AG04449 (cell line): ENCODE measurements at regions not wholly inside any gene's neighbourhood (a gene's known extent, or its start where the extent isn't known, plus 50 kb on each side); places are given as distances from the start of the nearest gene placed in this dataset.

ENCODE experiments used
- CTCF ChIA-PET: fragments of 350-600 bp; formaldehyde crosslinking; extraction: SDS; loops from one replicate; lab custom pipeline; 2021; ENCODE audit warnings: antibody characterized with exemption; lab: Yijun Ruan, JAX
- POLR2A ChIA-PET: fragments of 400-600, 350-600 bp; formaldehyde crosslinking; extraction: SDS; loops from one replicate; lab custom pipeline; 2020; ENCODE audit warnings: antibody characterized with exemption, inconsistent platforms; lab: Yijun Ruan, JAX
- DNase-seq: peaks from one replicate; pipeline ENCODE4 v3.0.0-alpha.2; 2010; ENCODE audit warnings: low read depth, low spot score
- H3K4me3 ChIP-seq: 2 replicates; pipeline ENCODE4 v1.5.1; 2011; ENCODE audit warnings: low read depth, mild to moderate bottlenecking, control low read depth, low read length
- TF ChIP-seq, protein P1 (sequence below): IDR thresholded peaks from one replicate; pipeline ENCODE4 v1.5.1; 2011; ENCODE audit warnings: mild to moderate bottlenecking, moderate library complexity, low read length, control low read depth, inconsistent platforms; ENCODE audit not compliant: insufficient read depth; ENCODE audit errors: missing control alignments

DNA sequence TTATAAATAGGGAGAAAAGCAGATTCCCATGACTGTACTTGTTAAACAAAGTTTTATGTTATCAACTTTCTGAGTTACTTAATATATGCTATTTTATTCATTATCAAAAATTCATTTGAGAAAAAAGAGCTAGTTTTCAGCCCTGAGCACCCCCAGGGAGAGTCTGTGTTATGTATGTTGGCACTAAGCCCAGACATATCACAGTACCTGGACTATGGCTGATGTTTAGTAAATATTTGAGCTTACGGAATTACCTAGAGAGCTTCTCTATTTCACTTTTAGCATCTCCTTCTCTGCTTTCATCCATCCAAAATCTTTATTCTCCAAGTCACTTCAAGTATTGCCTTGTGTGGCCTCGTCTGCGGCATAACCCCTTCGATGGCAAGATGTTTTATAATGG is 225.9 kb upstream of the PCSK5 start:
- ChIA-PET POLR2A (no interaction called here), CTCF (no interaction called here)

DNA sequence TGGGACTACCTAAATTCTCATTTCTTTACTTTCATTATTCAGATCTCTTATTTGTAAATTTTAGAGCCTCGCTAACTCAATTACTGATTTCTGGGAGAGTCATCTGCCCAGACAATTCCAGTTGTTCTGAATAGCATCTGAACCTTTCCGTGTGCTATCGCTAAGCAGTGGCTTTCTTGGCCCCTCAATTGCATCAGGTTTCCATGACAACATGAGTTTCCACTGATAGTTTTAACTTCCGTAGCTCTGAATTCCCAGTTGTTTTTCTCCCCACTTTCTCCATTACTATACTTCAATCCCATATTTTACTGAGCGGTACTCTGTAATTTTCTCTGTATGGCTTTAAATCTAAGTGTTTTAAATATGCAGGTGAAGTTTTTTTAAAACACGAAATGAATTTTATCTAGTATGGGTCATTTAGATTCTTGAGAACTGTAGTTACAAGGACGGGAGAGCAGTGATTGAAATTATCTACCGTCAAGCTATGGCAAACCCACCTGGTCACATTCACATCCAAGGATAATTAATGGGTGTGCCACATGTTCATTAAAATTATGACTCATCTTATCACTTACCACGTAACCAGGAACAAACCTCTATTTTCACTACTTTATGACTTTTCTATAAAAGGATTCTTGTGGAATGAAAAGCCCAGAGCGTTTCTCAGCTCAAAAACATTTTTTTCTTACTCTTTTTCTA is 223.5 kb upstream of the PCSK5 start:
- ChIA-PET CTCF (no interaction called here), POLR2A (no interaction called here)
- TF ChIP-seq, protein P1, sequence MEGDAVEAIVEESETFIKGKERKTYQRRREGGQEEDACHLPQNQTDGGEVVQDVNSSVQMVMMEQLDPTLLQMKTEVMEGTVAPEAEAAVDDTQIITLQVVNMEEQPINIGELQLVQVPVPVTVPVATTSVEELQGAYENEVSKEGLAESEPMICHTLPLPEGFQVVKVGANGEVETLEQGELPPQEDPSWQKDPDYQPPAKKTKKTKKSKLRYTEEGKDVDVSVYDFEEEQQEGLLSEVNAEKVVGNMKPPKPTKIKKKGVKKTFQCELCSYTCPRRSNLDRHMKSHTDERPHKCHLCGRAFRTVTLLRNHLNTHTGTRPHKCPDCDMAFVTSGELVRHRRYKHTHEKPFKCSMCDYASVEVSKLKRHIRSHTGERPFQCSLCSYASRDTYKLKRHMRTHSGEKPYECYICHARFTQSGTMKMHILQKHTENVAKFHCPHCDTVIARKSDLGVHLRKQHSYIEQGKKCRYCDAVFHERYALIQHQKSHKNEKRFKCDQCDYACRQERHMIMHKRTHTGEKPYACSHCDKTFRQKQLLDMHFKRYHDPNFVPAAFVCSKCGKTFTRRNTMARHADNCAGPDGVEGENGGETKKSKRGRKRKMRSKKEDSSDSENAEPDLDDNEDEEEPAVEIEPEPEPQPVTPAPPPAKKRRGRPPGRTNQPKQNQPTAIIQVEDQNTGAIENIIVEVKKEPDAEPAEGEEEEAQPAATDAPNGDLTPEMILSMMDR, result no peak

More for the DNA sequence above, 225.9 kb upstream of the PCSK5 start:
- no peak overlapping the region for H3K4me3 ChIP-seq
- TF ChIP-seq, protein P1, result no peak
- no peak for DNase-seq

DNA sequence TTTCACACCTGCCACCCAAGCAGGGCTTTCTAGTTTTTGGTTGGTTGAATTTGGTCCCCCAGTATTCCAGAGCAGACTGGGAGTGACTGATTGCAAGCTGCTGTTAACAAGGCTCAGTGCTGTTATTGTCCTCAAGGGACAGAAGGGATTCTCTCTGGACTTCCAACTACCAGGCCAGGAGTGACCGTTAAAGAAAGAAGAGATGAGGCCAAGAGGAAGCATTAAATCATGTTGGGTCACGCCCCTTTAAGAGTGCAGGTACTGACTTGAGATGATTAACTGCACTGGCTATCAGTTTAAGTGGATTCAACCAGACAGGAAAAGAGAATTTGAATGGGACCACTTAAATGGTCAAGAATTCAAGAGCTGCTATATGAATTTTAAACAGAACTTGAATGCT is 220.8 kb upstream of the PCSK5 start:
- no peak for DNase-seq
- CTCF ChIA-PET, result no interaction called here
- H3K4me3 ChIP-seq, result no peak overlapping the region
- POLR2A ChIA-PET, result no interaction called here
- TF ChIP-seq, protein P1, result no peak

More for the DNA sequence above, 223.5 kb upstream of the PCSK5 start:
- DNase-seq, result no peak
- H3K4me3 ChIP-seq, result no peak overlapping the region

DNA sequence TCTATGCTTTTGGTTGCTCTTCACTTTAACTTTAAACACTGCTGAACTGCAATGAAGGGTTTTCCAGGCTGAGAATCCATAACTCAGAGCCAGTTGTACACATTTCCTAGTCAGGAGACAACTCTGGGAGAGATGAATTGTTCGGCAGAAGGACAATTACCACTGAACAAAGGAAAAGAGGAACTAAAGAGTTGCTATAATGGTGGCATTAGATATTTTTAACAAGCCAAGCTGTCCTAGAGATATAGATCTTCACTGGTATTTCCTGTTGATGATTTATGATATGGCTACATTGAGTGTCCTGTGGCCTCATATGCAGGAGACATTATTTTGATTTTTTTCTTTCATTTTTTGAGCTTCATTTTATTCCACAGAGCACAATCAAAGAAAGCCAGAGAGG is 219.1 kb upstream of the PCSK5 start:
- CTCF ChIA-PET, result no interaction called here
- POLR2A ChIA-PET, result no interaction called here
- H3K4me3 ChIP-seq, result no peak overlapping the region
- TF ChIP-seq, protein P1, result no peak
- DNase-seq, result no peak

DNA sequence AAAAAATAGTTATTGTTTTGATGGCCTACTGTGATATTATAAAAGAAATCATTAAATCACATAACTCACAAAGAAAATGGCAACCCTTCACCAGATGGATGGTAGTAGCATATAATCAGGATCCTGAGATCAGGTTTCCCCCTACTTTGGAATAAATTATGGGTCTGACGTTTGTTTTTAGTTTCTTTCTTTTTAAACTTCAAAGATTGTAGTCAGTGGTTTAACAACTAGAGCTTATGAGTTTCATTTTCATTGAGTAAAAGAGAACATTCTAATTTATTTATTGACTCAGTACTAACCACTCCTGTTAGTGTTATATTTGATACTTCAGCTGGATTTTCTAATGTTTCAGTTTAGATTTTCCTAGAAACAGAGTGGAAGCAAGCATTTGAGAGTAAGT is 218.0 kb upstream of the PCSK5 start:
- TF ChIP-seq, protein P1, result no peak
- H3K4me3 ChIP-seq, result no peak overlapping the region
- POLR2A ChIA-PET, result no interaction called here
- DNase-seq, result no peak
- CTCF ChIA-PET, result no interaction called here

DNA sequence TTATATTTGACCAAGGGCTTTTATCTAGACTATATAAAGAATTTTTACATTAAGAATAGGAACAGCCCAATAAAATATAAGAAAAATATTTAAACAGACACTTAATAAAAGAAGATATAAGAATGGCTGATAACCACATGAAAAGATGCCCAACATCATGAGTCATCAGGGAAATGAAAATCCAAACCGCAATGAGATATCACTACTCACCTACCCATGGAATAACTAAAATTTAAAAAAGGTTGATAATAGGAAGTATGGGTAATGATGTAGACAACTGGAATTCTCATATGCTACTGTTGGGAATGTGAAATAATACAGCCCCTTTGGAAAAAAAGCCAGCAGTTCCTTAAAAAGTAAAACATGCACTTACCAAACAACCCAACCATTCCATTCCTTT is 206.9 kb upstream of the PCSK5 start:
- DNase-seq, result no peak
- no peak overlapping the region for H3K4me3 ChIP-seq
- ChIA-PET CTCF (no interaction called here), POLR2A (interaction anchor here (0.6 kb wide), 1 partner anchor 917 kb away, joined by 3 read pairs; no protein-coding TSS in a partner anchor)
- TF ChIP-seq, protein P1, result no peak
